T-cell (primary cell): ENCODE measurements at regions not wholly inside any gene's neighbourhood (a gene's known extent, or its start where the extent isn't known, plus 50 kb on each side); places are given as distances from the start of the nearest gene placed in this dataset.

ENCODE experiments used
- ATAC-seq, 4 experiments: fragments of 200-7000 bp in 3 of 4; fragments of 150-1000 bp in 1 of 4; cut with Tn5 transposase; replicated peaks in 1 of 4; 1 replicate in 3 of 4; 2 replicates in 1 of 4; pipeline ENCODE4 v1.10.0; 2021; ENCODE audit warnings: moderate library complexity in 3 of 4, mild to moderate bottlenecking in 2 of 4, moderate number of reproducible peaks in 1 of 4
- CTCF ChIA-PET, 2 donors: fragments of 300-600 bp; sonication (Branson Sonifier 250); formaldehyde crosslinking; loops; one replicate each; lab custom pipeline; 2022; ENCODE audit warnings: antibody characterized with exemption in 2 of 2; lab: Charles Lee
- POLR2A ChIA-PET, 2 donors: fragments of 300-600 bp; sonication (Branson Sonifier 250); formaldehyde crosslinking; loops; one replicate each; lab custom pipeline; 2022; ENCODE audit warnings: antibody characterized with exemption in 2 of 2; lab: Charles Lee
- DNase-seq, 35 experiments: peaks; one replicate each; pipeline versions ENCODE4 v3.0.0 to v3.0.0-alpha.2; 2013 to 2023
- H3K27ac ChIP-seq: one replicate; pipeline ENCODE4 v1.5.1; 2013; ENCODE audit warnings: low read length
- H3K27me3 ChIP-seq, 2 experiments: replicated peaks in 1 of 2; 1 replicate in 1 of 2; 2 replicates in 1 of 2; pipeline versions ENCODE4 v1.6.1 to v1.7.0; 2013; ENCODE audit warnings: low read length in 1 of 2, mixed read lengths in 1 of 2; ENCODE audit not compliant: control insufficient read depth in 2 of 2, insufficient read depth in 2 of 2; ENCODE audit errors: extremely low read depth in 1 of 2
- H3K36me3 ChIP-seq, 2 donors: 1 replicate in 1 of 2; 2 replicates in 1 of 2; pipeline versions ENCODE4 v1.6.1 to v1.7.0; 2013; ENCODE audit warnings: low read length in 1 of 2; ENCODE audit not compliant: control insufficient read depth in 2 of 2, insufficient read depth in 1 of 2; ENCODE audit errors: extremely low read depth in 1 of 2
- H3K4me1 ChIP-seq, 2 experiments: 1 replicate in 1 of 2; 2 replicates in 1 of 2; pipeline versions ENCODE4 v1.6.1 to v1.7.0; 2013; ENCODE audit warnings: low read length in 2 of 2, mixed read lengths in 1 of 2; ENCODE audit not compliant: insufficient read depth in 2 of 2, control insufficient read depth in 1 of 2; ENCODE audit errors: extremely low read depth in 1 of 2
- H3K4me3 ChIP-seq, 2 donors: 1 replicate in 1 of 2; 2 replicates in 1 of 2; pipeline versions ENCODE4 v1.5.1 to v1.7.0; 2013; ENCODE audit warnings: mild to moderate bottlenecking in 2 of 2, low read length in 1 of 2, moderate library complexity in 1 of 2; ENCODE audit not compliant: control insufficient read depth in 1 of 2; ENCODE audit errors: extremely low read depth in 1 of 2
- H3K9me3 ChIP-seq: 2 replicates; pipeline ENCODE4 v1.7.0; 2013
- H3K27ac Mint-ChIP-seq, 2 donors: one replicate each; pipeline ENCODE4 v1.8.0; 2020 to 2021; ENCODE audit warnings: mild to moderate bottlenecking in 2 of 2, mixed read lengths in 2 of 2
- H3K27me3 Mint-ChIP-seq, 2 donors: one replicate each; pipeline ENCODE4 v1.8.0; 2021 to 2022; ENCODE audit warnings: mixed read lengths in 2 of 2
- H3K36me3 Mint-ChIP-seq: one replicate; pipeline ENCODE4 v1.8.0; 2021; ENCODE audit warnings: mixed read lengths
- H3K4me1 Mint-ChIP-seq, 3 donors: one replicate each; pipeline ENCODE4 v1.8.0; 2020 to 2022; ENCODE audit warnings: mixed read lengths in 3 of 3, mild to moderate bottlenecking in 1 of 3
- H3K4me3 Mint-ChIP-seq, 3 donors: one replicate each; pipeline ENCODE4 v1.8.0; 2020 to 2022; ENCODE audit warnings: mild to moderate bottlenecking in 3 of 3, mixed read lengths in 3 of 3, moderate library complexity in 3 of 3
- H3K9me3 Mint-ChIP-seq, 3 donors: one replicate each; pipeline ENCODE4 v1.8.0; 2020 to 2022; ENCODE audit warnings: mixed read lengths in 3 of 3
- WGBS: methylation state at CpG from one replicate; pipeline ENCODE4 v1.1.5; 2013; ENCODE audit warnings: missing lambda C conversion rate; ENCODE audit not compliant: insufficient coverage; 5-methylcytosine and 5-hydroxymethylcytosine counted together

- H3K4me1 Mint-ChIP-seq: peaks cover 0 to 19% (median 13%) of the 10 kb centered on the region in 3 donors
- no peak overlapping the region for H3K4me3 Mint-ChIP-seq
- no peaks in the 10 kb centered on the region for H3K27me3 Mint-ChIP-seq
- peaks cover 0 to 4% (median 0%) of the 10 kb centered on the region in 3 donors for H3K9me3 Mint-ChIP-seq
- ChIA-PET POLR2A (no interaction called here), CTCF (no interaction called here)
- Histone ChIP-seq H3K4me1 (no peaks in the 10 kb centered on the region), H3K36me3 (no peaks in the 10 kb centered on the region), H3K9me3 (no peaks in the 10 kb centered on the region), H3K4me3 (no peak overlapping the region), H3K27me3 (no peaks in the 10 kb centered on the region), H3K27ac (no peak overlapping the region)
- 100% methylated on average over 1 of the region's 3 CpGs for WGBS
- no peaks in the 10 kb centered on the region for H3K36me3 Mint-ChIP-seq
- H3K27ac Mint-ChIP-seq: peak overlapping the region in 1 of 2 donors; percentile 21
- peak in 1 of 35 experiments; percentile 1 for DNase-seq
- ATAC-seq: no peak
These were observed 489.2 kb downstream of the MDFIC start for GRCh38 chr7:115410972-115411686.

GRCh38 chr7:115410434-115410820 lies 488.5 kb downstream of the MDFIC start:
- peak overlapping the region in 1 of 2 donors; percentile 17 for H3K27ac Mint-ChIP-seq
- H3K4me3 Mint-ChIP-seq: no peak overlapping the region
- DNase-seq: peak in 1 of 35 experiments; percentile 7

GRCh38 chr7:115409682-115410433 lies 488.0 kb downstream of the MDFIC start:
- H3K4me3 Mint-ChIP-seq: no peak overlapping the region
- Histone ChIP-seq H3K4me1 (no peaks in the 10 kb centered on the region), H3K9me3 (no peaks in the 10 kb centered on the region), H3K27ac (no peak overlapping the region), H3K36me3 (no peaks in the 10 kb centered on the region), H3K27me3 (no peaks in the 10 kb centered on the region), H3K4me3 (no peak overlapping the region)
- H3K27me3 Mint-ChIP-seq: no peaks in the 10 kb centered on the region
- no peaks in the 10 kb centered on the region for H3K36me3 Mint-ChIP-seq
- H3K27ac Mint-ChIP-seq: peak overlapping the region in 1 of 2 donors; percentile 17
- ChIA-PET CTCF (no interaction called here), POLR2A (no interaction called here)
- WGBS: no CpG with 5 or more reads among the region's 3 CpGs
- DNase-seq: no peak
- H3K4me1 Mint-ChIP-seq: peaks cover 0 to 19% (median 13%) of the 10 kb centered on the region in 3 donors
- no peak for ATAC-seq
- H3K9me3 Mint-ChIP-seq: peaks cover 0 to 4% (median 0%) of the 10 kb centered on the region in 3 donors

More at GRCh38 chr7:115410434-115410820, 488.5 kb downstream of the MDFIC start:
- no peaks in the 10 kb centered on the region for H3K27me3 Mint-ChIP-seq
- CTCF ChIA-PET: no interaction called here
- peaks cover 0 to 4% (median 0%) of the 10 kb centered on the region in 3 donors for H3K9me3 Mint-ChIP-seq
- Histone ChIP-seq H3K36me3 (no peaks in the 10 kb centered on the region), H3K4me1 (no peaks in the 10 kb centered on the region), H3K27me3 (no peaks in the 10 kb centered on the region), H3K27ac (no peak overlapping the region), H3K9me3 (no peaks in the 10 kb centered on the region), H3K4me3 (no peak overlapping the region)
- peaks cover 0 to 19% (median 13%) of the 10 kb centered on the region in 3 donors for H3K4me1 Mint-ChIP-seq
- POLR2A ChIA-PET: no interaction called here
- WGBS: 58% methylated on average over 3 of the region's 4 CpGs
- H3K36me3 Mint-ChIP-seq: no peaks in the 10 kb centered on the region
- ATAC-seq: peak in 1 of 4 experiments; percentile 35

DNA sequence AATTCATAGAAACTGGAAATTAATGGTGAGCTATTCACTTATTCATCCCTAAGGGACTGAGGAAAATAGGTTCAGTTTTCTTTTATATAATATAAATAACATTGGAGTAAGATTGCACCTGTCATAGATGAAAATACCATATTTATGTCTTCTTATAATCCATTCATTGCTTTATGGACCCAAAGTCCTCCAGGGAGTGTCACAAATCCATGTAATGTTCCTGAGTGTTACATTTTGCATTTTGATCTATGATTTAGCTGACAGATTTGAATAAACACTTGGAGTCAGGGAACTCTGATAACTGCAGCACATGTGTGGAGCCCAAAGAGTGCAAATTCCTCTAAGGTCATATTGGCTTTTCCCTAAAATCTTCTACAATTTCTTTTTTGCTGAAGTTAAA lies 484.3 kb downstream of the MDFIC start:
- Mint-ChIP-seq H3K36me3 (no peaks in the 10 kb centered on the region), H3K4me3 (no peak overlapping the region)
- POLR2A ChIA-PET: interaction anchor here in 1 of 2 donors (0.7 kb wide), 1 partner anchor 97 kb away, joined by 3 read pairs; no protein-coding TSS in a partner anchor

DNA sequence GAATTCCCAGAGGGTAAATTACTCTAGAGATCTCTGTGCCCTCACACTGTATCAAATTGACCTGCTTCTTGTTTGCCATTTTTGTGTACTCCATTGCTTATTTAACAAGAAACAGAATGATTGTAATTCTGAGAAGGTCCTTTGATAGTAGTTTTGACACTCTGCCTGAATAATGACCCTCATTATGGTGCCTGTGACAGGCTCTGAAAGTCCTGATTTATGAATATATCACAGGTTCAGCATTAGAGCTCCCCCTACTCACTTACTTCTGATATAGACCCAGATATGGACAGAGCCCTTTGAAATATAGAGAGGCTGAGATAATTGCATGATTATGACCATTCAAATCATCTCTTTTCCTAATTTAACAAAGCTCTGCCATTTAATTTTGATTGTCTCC lies 465.2 kb downstream of the MDFIC start:
- H3K27ac ChIP-seq: no peak overlapping the region
- H3K4me1 Mint-ChIP-seq: no peaks in the 10 kb centered on the region
- no peak for ATAC-seq
- CTCF ChIA-PET: no interaction called here
- H3K36me3 Mint-ChIP-seq: no peaks in the 10 kb centered on the region
- no peaks in the 10 kb centered on the region for H3K4me1 ChIP-seq
- H3K4me3 Mint-ChIP-seq: no peak overlapping the region
- H3K27ac Mint-ChIP-seq: no peak overlapping the region
- H3K4me3 ChIP-seq: no peak overlapping the region
- H3K36me3 ChIP-seq: no peaks in the 10 kb centered on the region
- no peaks in the 10 kb centered on the region for H3K27me3 ChIP-seq
- no peaks in the 10 kb centered on the region for H3K9me3 Mint-ChIP-seq
- POLR2A ChIA-PET: no interaction called here
- DNase-seq: no peak
- H3K27me3 Mint-ChIP-seq: peaks cover 0 to 6% of the 10 kb centered on the region in 2 donors
- H3K9me3 ChIP-seq: no peaks in the 10 kb centered on the region

More for the DNA sequence above, 484.3 kb downstream of the MDFIC start:
- peaks cover 0 to 9% (median 4%) of the 10 kb centered on the region in 3 donors for H3K9me3 Mint-ChIP-seq
- Histone ChIP-seq H3K9me3 (no peaks in the 10 kb centered on the region), H3K27ac (no peak overlapping the region), H3K4me3 (no peak overlapping the region), H3K36me3 (no peaks in the 10 kb centered on the region), H3K4me1 (no peaks in the 10 kb centered on the region), H3K27me3 (no peaks in the 10 kb centered on the region)
- ATAC-seq (no peak), DNase-seq (no peak)
- CTCF ChIA-PET: no interaction called here
- H3K27ac Mint-ChIP-seq: no peak overlapping the region
- H3K27me3 Mint-ChIP-seq: peaks cover 0 to 3% of the 10 kb centered on the region in 2 donors
- H3K4me1 Mint-ChIP-seq: peaks cover 0 to 13% (median 11%) of the 10 kb centered on the region in 3 donors

- Mint-ChIP-seq H3K27ac (no peak overlapping the region), H3K4me1 (no peaks in the 10 kb centered on the region), H3K27me3 (peaks cover 7 to 15% of the 10 kb centered on the region in 2 donors), H3K36me3 (no peaks in the 10 kb centered on the region), H3K4me3 (no peak overlapping the region), H3K9me3 (no peaks in the 10 kb centered on the region)
- Histone ChIP-seq H3K4me1 (no peaks in the 10 kb centered on the region), H3K36me3 (no peaks in the 10 kb centered on the region), H3K27ac (no peak overlapping the region), H3K9me3 (no peaks in the 10 kb centered on the region), H3K4me3 (no peak overlapping the region), H3K27me3 (no peaks in the 10 kb centered on the region)
- no CpG with 5 or more reads among the region's 1 CpG for WGBS
- ChIA-PET CTCF (no interaction called here), POLR2A (no interaction called here)
- DNase-seq: no peak
- no peak for ATAC-seq
These were observed 457.4 kb downstream of the MDFIC start for GRCh38 chr7:115379321-115379720.
